Kidney (tissue), 10 donors: ENCODE measurements at regions not wholly inside any gene's neighbourhood (a gene's known extent, or its start where the extent isn't known, plus 50 kb on each side); places are given as distances from the start of the nearest gene placed in this dataset.
A peak's percentile ranks its signal among the peaks of the same experiment; 100 is the strongest.
"Not testable (repeated sequence)": the region's sequence is repeated elsewhere in the genome, so short reads cannot be mapped to it uniquely, and the experiment has no call there.

Source experiments
- DNase-seq, 5 donors: peaks; one replicate each; pipeline ENCODE4 v3.0.0-alpha.2; 2013 to 2020
- FAIRE-seq: peaks from 2 replicates; lab custom pipeline; 2012; peaks lifted over from hg19 to GRCh38; lab: Jason Lieb, UNC
- H3K27ac ChIP-seq, 2 donors: one replicate each; pipeline ENCODE4 v1.7.0; 2013; ENCODE audit warnings: low read depth in 2 of 2, low read length in 2 of 2, inconsistent platforms in 1 of 2
- H3K27me3 ChIP-seq: one replicate; pipeline ENCODE4 v1.7.1; 2013; ENCODE audit warnings: low read length, inconsistent platforms; ENCODE audit not compliant: control insufficient read depth, insufficient read depth
- H3K36me3 ChIP-seq, 3 donors: one replicate each; pipeline versions ENCODE4 v1.7.0 to v1.7.1; 2013; ENCODE audit warnings: low read length in 3 of 3, control low read depth in 1 of 3, inconsistent platforms in 1 of 3; ENCODE audit not compliant: insufficient read depth in 3 of 3, control insufficient read depth in 2 of 3
- H3K4me1 ChIP-seq, 3 donors: one replicate each; pipeline versions ENCODE4 v1.7.0 to v1.7.1; 2013; ENCODE audit warnings: low read length in 3 of 3, inconsistent platforms in 1 of 3, low read depth in 1 of 3; ENCODE audit not compliant: control insufficient read depth in 2 of 3, insufficient read depth in 2 of 3
- H3K4me3 ChIP-seq, 3 donors: one replicate each; pipeline versions ENCODE4 v1.7.0 to v1.8.1; 2013; ENCODE audit warnings: low read length in 3 of 3, control low read depth in 1 of 3, inconsistent platforms in 1 of 3
- H3K9ac ChIP-seq, 3 donors: one replicate each; pipeline versions ENCODE4 v1.7.0 to v1.7.1; 2013; ENCODE audit warnings: low read length in 3 of 3, control low read depth in 1 of 3, inconsistent platforms in 1 of 3
- H3K9me3 ChIP-seq, 3 donors: one replicate each; pipeline versions ENCODE4 v1.7.0 to v1.7.1; 2013; ENCODE audit warnings: low read length in 3 of 3, control low read depth in 1 of 3, inconsistent platforms in 1 of 3; ENCODE audit not compliant: control insufficient read depth in 2 of 3, insufficient read depth in 1 of 3
- intact Hi-C: fragments of 100-400 bp; cut with DNase I; formaldehyde crosslinking; loops from one replicate; pipeline ENCODE4 v1.11.1; 2022
- donor health status: control.
- donor health status: control.
- donor health status: DM: yes; HTN: yes; CAD: no.
- donor health status: Normal renal cell carcinoma (clear cell type).

DNA sequence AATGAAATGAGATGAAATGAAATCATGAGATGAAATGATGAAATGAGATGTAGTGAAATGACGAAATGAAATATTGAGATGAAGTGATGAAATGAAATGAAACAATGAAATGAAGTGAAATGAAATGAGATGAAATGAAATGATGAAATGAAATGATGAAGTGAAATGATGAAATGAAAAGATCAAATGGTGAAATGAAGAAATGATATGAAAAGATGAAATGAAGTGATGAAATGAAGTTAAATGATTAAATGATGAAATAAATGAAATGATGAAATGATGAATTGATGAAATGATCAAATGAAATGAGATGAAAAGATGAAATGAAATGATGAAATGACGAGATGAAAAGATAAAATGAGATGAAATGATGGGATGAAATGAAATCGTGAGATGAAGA is 132.3 kb upstream of the TP53TG3D start:
- H3K27me3 ChIP-seq, intact Hi-C loops, H3K9me3 ChIP-seq, H3K4me1 ChIP-seq, DNase-seq, H3K36me3 ChIP-seq, FAIRE-seq, H3K27ac ChIP-seq, H3K4me3 ChIP-seq, H3K9ac ChIP-seq: not testable (repeated sequence)

DNA sequence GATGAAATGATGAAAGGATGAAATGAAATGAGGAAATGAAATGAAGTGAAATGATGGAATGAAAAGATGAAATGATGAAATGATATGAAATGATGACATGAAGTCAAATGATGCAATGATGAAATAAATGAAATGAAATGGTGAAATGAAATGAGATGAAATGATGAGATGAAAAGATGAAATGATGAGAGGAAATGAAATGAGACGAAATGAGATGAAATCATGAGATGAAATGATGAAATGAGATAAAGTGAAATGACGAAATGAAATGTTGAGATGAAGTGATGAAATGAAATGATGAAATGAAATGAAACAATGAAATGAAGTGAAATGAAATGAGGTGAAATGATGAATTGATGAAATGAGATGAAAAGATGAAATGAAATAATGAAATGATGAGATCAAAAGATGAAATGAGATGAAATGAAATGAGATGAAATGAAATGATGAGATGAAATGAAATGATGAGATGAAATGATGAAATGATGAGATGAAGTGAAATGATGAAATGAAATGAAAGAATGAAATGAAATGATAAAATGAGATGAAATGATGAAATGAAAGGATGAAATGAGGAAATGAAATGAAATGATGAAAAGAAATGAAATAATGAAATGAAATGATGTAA is 131.7 kb upstream of the TP53TG3D start:
- H3K9me3 ChIP-seq, H3K27ac ChIP-seq, H3K27me3 ChIP-seq, H3K36me3 ChIP-seq, DNase-seq, H3K4me1 ChIP-seq, H3K4me3 ChIP-seq, H3K9ac ChIP-seq, intact Hi-C loops: not testable (repeated sequence)
- peak; percentile 41 for FAIRE-seq

DNA sequence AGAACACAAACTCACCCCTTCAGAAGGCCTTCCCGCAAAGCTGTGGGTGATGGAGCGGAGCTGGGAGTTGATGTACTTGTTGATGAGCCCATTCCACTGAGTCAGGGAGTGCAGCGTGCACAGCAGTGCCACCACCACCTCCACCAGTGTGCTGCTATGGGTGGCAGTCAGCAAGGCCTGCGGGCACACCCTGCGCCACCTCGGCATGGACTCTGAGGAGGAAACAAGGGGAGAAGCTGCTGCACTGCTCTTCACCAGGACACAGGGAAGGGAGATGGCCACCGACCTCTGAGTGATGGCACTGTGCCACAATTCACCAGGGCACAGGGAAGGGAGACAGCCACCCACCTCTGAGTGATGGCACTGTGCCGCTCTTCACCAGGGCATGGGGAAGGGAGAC is 100.7 kb upstream of the TP53TG3D start:
- H3K4me1 ChIP-seq, H3K36me3 ChIP-seq, intact Hi-C loops, H3K9me3 ChIP-seq, FAIRE-seq, DNase-seq, H3K9ac ChIP-seq, H3K27me3 ChIP-seq, H3K27ac ChIP-seq, H3K4me3 ChIP-seq: not testable (repeated sequence)

DNA sequence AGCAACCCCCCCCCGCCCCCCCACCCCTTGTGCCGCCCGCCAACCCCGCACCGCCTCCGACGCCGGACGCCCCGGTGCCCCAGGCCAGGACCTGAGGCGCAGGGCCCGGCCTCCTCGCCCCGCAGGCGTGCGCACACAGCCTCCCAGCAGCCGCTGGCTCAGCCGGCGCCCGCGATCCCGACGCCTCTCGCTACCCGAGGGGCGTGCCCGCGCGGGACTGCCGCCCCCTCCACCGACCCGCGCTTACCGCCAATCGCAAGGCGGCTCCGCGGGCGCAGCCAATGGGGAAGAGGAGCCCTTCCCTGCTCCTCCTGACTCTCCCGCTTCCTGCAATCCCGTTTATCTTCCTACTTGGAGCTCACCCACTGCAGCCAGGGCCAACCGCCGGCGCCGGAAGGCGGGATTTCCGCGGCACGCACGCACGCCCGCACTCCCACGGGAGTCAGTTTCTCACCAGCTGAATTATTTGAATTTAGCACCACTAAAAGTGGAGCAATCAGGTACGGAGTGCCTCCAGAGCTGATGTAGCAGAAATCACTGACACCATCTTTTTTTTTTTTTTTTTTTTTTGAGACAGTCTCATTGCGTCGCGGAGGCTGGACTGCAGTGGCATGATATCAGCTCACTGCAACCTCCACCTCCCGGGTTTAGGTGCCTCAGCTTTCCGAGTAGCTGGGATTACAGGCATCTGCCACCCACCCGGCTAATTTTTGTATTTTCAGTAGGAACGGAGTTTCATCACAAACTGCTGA is 65.0 kb upstream of the TP53TG3D start:
- H3K4me3 ChIP-seq, FAIRE-seq, H3K27ac ChIP-seq, H3K4me1 ChIP-seq, H3K27me3 ChIP-seq, H3K36me3 ChIP-seq, DNase-seq, H3K9ac ChIP-seq, H3K9me3 ChIP-seq, intact Hi-C loops: not testable (repeated sequence)

DNA sequence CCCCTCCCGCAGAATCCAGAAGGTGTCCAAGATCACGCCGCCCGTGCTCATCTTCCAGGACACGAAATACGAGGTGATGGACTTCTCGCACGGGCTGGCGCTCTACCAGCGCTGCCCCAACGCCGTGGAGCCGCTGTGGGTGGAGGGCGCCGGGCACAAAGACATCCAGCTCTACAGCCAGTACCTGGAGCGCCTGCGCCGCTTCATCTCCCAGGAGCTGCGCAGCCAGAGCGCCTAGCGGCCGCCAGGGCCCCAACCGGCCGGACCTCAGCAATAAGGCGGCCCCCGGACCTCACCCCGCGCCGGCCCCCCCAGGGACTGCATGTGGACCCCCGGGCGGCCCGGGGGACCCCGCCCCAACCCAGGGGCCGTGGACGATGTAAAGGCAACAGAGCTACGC is 50.5 kb upstream of the TP53TG3D start:
- H3K9me3 ChIP-seq, H3K27me3 ChIP-seq, H3K27ac ChIP-seq, H3K9ac ChIP-seq, H3K4me1 ChIP-seq, H3K4me3 ChIP-seq, intact Hi-C loops, H3K36me3 ChIP-seq, FAIRE-seq, DNase-seq: not testable (repeated sequence)
